ENCODE measurements at regions not wholly inside any gene's neighbourhood (a gene's known extent, or its start where the extent isn't known, plus 50 kb on each side); places are given as distances from the start of the nearest gene placed in this dataset.

- no peak for TF ChIP-seq POLR2A (IDR thresholded peaks at IDR 0.05)
- TF ChIP-seq, protein P1, sequence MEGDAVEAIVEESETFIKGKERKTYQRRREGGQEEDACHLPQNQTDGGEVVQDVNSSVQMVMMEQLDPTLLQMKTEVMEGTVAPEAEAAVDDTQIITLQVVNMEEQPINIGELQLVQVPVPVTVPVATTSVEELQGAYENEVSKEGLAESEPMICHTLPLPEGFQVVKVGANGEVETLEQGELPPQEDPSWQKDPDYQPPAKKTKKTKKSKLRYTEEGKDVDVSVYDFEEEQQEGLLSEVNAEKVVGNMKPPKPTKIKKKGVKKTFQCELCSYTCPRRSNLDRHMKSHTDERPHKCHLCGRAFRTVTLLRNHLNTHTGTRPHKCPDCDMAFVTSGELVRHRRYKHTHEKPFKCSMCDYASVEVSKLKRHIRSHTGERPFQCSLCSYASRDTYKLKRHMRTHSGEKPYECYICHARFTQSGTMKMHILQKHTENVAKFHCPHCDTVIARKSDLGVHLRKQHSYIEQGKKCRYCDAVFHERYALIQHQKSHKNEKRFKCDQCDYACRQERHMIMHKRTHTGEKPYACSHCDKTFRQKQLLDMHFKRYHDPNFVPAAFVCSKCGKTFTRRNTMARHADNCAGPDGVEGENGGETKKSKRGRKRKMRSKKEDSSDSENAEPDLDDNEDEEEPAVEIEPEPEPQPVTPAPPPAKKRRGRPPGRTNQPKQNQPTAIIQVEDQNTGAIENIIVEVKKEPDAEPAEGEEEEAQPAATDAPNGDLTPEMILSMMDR (IDR thresholded peaks at IDR 0.05) = no peak
- no peak overlapping the region for H3K4me3 ChIP-seq
- ATAC-seq (no peak), DNase-seq (no peak)
- no peaks in the 10 kb centered on the region for H3K27me3 ChIP-seq
- H3K27ac ChIP-seq = no peak overlapping the region
- H3K9me3 ChIP-seq = no peaks in the 10 kb centered on the region
- H3K36me3 ChIP-seq = no peaks in the 10 kb centered on the region
- intact Hi-C loops (cut with DNase I) = no loop called here
- H3K4me1 ChIP-seq = no peaks in the 10 kb centered on the region
Observed at GRCh38 chr12:39176356-39176755, 266.6 kb downstream of the KIF21A start.

DNA sequence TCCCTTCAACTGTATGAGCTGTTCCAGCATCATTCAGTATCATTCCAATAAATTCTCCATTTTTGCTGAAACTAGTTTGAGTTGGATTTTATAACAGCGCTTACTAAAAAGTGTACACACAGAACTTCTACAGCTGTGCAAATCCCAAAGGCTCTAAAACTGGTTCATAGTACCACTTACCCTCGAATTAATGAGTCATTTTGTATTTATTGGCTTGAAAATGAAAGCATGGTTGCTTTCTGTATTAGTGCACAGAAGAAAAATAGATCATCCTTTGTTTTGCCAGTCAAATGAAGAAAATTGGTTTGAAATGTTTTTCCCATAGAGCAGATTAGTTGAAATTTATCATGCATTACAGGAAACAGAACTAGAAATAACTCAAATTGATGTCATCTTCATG is 268.3 kb upstream of the CPNE8 start:
- H3K36me3 ChIP-seq = no peaks in the 10 kb centered on the region
- ATAC-seq = no peak
- H3K4me1 ChIP-seq = no peaks in the 10 kb centered on the region
- no peaks in the 10 kb centered on the region for H3K27me3 ChIP-seq
- WGBS, 4 donors = 43 to 54% (median 50%) methylated on average over 2 of the region's 2 CpGs
- DNase-seq = no peak
- H3K4me3 ChIP-seq = no peak overlapping the region
- peak overlapping the region in 1 of 12 donors; percentile 3 for H3K27ac ChIP-seq
- no peaks in the 10 kb centered on the region for H3K9me3 ChIP-seq
- TF ChIP-seq POLR2A (IDR thresholded peaks at IDR 0.05) = no peak
- TF ChIP-seq, protein P1 (IDR thresholded peaks at IDR 0.05) = no peak
- intact Hi-C loops (cut with DNase I) = no loop called here

DNA sequence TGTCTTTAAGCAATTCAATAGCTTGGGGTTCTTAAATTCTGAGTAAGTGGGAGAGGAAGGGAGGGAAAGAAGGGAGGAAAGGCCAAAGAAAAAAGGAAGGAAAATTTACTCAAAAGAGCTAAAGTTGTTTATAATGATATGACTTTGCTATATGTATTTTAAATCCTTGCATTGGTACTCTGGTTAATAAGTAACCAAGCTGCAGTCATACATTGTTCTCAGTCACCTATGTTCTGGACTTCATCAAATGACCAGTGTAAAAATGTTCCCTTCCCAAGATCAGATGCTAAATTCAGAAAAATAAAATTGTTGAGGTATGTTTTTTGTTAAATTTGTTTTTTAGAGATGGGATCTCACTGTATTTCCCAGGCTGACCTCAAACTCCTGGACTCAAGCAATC is 259.9 kb upstream of the CPNE8 start:
- no peak overlapping the region for H3K27ac ChIP-seq
- DNase-seq = no peak
- no peak for TF ChIP-seq POLR2A (IDR thresholded peaks at IDR 0.05)
- TF ChIP-seq, protein P1 (IDR thresholded peaks at IDR 0.05) = no peak
- intact Hi-C loops (cut with DNase I) = no loop called here
- H3K4me1 ChIP-seq = no peaks in the 10 kb centered on the region
- no peaks in the 10 kb centered on the region for H3K36me3 ChIP-seq
- H3K4me3 ChIP-seq = no peak overlapping the region
- ATAC-seq = no peak
- peaks cover 0 to 3% (median 0%) of the 10 kb centered on the region in 12 donors for H3K9me3 ChIP-seq
- H3K27me3 ChIP-seq = no peaks in the 10 kb centered on the region

DNA sequence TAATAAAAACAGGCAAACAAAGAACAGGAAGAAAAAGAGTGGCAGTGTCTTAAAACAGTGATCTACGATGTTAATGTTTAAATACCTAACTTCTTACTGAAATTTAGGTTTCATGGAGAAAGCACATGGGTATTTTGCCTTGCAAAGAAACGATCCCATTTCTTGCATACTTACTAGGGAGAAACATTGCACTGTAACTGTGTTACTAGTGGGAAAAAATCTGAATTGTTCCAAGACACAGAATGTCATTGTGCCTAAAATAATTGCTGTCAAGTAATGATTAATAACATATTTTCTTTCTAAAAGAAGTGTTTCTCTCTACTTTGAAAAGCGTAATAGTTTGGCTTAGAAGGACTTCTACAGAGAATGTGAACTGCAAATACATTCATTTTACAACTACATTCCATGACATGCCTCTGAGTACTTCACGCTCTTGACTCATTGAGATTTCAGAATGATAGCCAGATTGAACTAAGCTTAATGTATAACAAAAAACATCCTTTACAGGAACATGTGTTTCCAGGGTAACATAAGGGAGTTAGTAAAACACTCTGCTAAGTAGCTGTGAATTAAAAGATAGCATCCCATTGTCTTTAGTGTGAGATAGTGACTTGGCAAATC is 256.2 kb upstream of the CPNE8 start:
- H3K4me1 ChIP-seq = peaks cover 0 to 5% (median 0%) of the 10 kb centered on the region in 12 donors
- TF ChIP-seq, protein P1 (IDR thresholded peaks at IDR 0.05) = no peak
- TF ChIP-seq POLR2A (IDR thresholded peaks at IDR 0.05) = no peak
- 42 to 61% (median 51%) methylated on average over 4 of the region's 4 CpGs for WGBS, 4 donors
- no peak overlapping the region for H3K27ac ChIP-seq
- no peaks in the 10 kb centered on the region for H3K27me3 ChIP-seq
- intact Hi-C loops (cut with DNase I) = no loop called here
- no peaks in the 10 kb centered on the region for H3K36me3 ChIP-seq
- H3K9me3 ChIP-seq = peaks cover 0 to 3% (median 0%) of the 10 kb centered on the region in 12 donors
- DNase-seq = no peak
- no peak overlapping the region for H3K4me3 ChIP-seq
- ATAC-seq = no peak
